ENCODE measurements at regions not wholly inside any gene's neighbourhood (a gene's known extent, or its start where the extent isn't known, plus 50 kb on each side); places are given as distances from the start of the nearest gene placed in this dataset.
"Not testable (repeated sequence)": the region's sequence is repeated elsewhere in the genome, so short reads cannot be mapped to it uniquely, and the experiment has no call there.

DNA sequence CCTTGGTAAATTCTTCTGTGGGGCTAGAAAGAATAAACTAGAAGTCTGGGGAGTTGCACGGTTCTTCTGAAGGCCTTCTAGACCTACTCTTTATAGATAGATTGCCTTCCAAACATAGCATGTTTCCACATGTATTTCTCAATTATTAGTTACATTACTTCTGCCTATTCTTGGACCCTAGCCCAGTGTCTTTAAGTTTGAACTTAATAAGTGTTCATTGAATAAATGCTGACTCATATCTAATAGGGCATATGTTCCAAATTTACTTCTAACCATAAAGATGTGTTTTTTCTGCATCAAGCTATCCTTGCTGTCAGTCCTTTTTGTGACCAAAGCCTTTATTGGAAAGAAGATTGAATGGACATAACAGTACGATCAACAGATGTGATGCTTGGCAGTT lies 503.6 kb upstream of the ZFP42 start:
- no peak overlapping the region for H3K4me3 ChIP-seq (replicated peaks in 1 of 2; ENCODE audit: low read depth in 2 of 2, low read length in 2 of 2)
- no peak for DNase-seq (ENCODE audit: low read depth in 2 of 2)
- TF ChIP-seq, protein P1, sequence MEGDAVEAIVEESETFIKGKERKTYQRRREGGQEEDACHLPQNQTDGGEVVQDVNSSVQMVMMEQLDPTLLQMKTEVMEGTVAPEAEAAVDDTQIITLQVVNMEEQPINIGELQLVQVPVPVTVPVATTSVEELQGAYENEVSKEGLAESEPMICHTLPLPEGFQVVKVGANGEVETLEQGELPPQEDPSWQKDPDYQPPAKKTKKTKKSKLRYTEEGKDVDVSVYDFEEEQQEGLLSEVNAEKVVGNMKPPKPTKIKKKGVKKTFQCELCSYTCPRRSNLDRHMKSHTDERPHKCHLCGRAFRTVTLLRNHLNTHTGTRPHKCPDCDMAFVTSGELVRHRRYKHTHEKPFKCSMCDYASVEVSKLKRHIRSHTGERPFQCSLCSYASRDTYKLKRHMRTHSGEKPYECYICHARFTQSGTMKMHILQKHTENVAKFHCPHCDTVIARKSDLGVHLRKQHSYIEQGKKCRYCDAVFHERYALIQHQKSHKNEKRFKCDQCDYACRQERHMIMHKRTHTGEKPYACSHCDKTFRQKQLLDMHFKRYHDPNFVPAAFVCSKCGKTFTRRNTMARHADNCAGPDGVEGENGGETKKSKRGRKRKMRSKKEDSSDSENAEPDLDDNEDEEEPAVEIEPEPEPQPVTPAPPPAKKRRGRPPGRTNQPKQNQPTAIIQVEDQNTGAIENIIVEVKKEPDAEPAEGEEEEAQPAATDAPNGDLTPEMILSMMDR (IDR thresholded peaks at IDR 0.05; ENCODE audit: low read depth, low read length): no peak

DNA sequence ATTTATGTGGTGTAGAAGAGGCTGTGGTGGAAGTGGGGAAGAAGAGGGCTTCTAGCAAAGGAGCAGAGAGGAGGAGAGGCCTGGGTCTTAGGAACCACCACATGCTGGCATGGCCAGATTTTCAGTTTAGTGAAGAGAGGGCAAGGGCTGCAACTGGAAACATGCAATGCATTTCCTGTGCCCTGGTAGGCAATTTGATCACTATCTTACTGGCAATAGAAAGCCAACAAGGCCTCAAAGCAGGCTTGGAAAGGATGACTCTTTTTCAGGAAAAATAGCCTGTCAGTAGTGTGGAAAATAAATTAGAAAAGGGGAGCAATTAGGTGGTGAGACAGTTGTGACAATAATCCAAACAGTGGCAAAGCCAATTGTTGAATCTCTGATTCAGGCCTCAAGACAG lies 501.9 kb upstream of the ZFP42 start:
- no peak overlapping the region for H3K4me3 ChIP-seq (replicated peaks in 1 of 2; ENCODE audit: low read depth in 2 of 2, low read length in 2 of 2)

DNA sequence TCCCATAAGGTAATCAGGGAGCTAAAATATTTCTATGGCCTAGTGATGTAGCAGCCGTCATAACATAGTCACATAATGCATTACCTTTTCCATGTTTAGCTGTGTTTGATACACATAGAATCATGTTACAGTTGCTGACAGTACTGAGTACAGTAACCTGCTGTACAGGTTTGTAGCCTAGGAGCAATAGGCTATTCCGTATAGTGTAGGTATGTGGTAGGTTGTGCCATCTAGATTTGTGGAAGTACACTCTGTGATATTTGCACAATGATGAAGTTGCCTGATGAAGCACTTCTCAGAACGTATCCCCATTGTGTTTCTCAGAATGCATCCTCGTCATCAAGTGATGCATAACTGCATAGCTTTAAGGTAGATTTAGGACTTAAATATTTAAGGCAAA lies 495.6 kb upstream of the ZFP42 start:
- no peak for DNase-seq (ENCODE audit: low read depth in 2 of 2)
- TF ChIP-seq, protein P1 (IDR thresholded peaks at IDR 0.05; ENCODE audit: low read depth, low read length): no peak
- no peak overlapping the region for H3K4me3 ChIP-seq (replicated peaks in 1 of 2; ENCODE audit: low read depth in 2 of 2, low read length in 2 of 2)

More for the DNA sequence above, 501.9 kb upstream of the ZFP42 start:
- DNase-seq (ENCODE audit: low read depth in 2 of 2): no peak
- TF ChIP-seq, protein P1 (IDR thresholded peaks at IDR 0.05; ENCODE audit: low read depth, low read length): no peak

DNA sequence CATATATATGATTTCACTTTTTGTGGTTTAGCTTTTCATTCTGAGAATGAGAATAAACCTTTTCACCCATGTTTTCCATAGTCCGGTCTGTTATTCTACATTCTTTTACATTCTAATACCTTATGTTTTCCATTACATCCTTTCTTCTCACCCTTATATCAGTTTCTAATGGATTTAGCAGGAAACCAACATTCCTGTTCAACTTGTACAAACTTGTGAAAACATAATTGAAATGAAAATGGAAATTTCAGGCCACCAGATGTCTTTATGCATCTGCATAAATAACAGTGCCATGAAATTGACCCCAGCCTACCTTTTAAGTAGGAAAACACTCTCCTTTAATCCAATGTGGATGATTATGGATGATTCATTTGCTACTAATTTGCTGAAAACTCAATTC lies 494.8 kb upstream of the ZFP42 start:
- H3K4me3 ChIP-seq (replicated peaks in 1 of 2; ENCODE audit: low read depth in 2 of 2, low read length in 2 of 2): no peak overlapping the region
- TF ChIP-seq, protein P1 (IDR thresholded peaks at IDR 0.05; ENCODE audit: low read depth, low read length): no peak
- DNase-seq (ENCODE audit: low read depth in 2 of 2): no peak

DNA sequence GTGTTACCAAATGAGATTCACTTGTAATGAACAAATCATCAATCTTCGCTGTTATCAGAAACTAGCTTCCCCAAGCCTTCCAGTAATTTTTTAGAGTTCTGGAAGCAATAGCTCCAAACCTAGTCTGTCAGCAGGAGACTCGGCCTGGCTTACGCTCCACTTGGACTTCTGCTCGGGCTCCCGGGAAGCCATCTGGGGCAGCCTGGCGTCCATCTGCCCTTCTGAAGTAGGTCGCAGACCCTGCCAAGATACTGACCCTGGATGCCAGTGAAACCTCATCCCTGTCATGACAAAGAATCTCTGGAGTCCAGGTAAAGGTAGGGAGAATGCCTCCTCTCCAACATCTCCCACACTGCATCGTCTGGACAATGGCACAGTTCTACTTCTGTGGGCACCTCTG lies 493.8 kb upstream of the ZFP42 start:
- TF ChIP-seq, protein P1 (IDR thresholded peaks at IDR 0.05; ENCODE audit: low read depth, low read length): no peak
- no peak for DNase-seq (ENCODE audit: low read depth in 2 of 2)
- no peak overlapping the region for H3K4me3 ChIP-seq (replicated peaks in 1 of 2; ENCODE audit: low read depth in 2 of 2, low read length in 2 of 2)

DNA sequence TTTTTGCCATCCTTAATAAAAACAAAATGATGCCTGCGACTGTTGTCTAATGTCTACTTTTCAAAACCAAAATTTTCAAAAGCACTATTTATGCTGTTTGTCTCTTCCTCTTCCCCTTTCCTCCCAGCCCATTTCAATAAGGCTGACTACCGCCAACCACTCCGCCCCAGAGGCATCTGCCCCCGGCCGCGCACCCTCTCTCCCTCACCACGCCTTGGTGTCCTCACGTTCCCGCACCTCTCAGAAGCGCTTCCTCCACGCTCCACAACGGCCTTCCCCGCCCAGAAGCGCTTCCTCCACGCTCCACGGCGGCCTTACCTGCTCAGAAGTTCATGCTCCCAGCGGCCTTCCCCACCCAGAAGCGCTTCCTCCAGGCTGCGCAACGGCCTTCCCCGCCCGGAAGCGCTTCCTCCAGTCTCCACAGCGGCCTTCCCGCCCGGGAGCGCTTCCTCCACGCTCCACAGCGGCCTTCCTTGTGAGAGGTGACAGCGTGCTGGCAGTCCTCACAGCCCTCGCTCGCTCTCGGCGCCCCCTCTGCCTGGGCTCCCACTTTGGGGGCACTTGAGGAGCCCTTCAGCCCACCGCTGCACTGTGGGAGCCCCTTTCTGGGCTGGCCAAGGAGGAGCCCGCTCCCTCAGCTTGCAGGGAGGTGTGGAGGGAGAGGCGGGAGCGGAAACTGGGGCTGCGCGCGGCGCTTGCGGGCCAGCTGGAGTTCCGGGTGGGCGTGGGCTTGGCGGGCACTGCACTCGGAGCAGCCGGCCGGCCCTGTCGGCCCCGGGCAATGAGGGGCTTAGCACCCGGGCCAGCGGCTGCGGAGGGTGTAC lies 490.4 kb upstream of the ZFP42 start:
- no peak overlapping the region for H3K4me3 ChIP-seq (replicated peaks in 1 of 2; ENCODE audit: low read depth in 2 of 2, low read length in 2 of 2)
- no peak for DNase-seq (ENCODE audit: low read depth in 2 of 2)
- TF ChIP-seq, protein P1 (IDR thresholded peaks at IDR 0.05; ENCODE audit: low read depth, low read length): no peak

DNA sequence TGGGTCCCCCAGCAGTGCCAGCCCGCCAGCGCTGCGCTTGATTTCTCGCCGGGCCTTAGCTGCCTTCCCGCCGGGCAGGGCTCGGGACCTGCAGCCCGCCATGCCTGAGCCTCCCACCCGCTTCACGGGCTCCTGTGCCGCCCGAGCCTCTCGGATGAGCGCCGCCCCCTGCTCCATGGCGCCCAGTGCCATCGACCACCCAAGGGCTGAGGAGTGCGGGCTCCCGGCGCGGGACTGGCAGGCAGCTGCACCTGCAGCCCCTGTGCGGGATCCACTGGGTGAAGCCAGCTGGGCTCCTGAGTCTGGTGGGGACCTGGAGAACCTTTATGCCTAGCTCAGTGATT lies 489.8 kb upstream of the ZFP42 start:
- not testable (repeated sequence) for H3K4me3 ChIP-seq (replicated peaks in 1 of 2; ENCODE audit: low read depth in 2 of 2, low read length in 2 of 2); DNase-seq (ENCODE audit: low read depth in 2 of 2)

Measured in cardiac fibroblast (primary cell).